ENCODE measurements at regions not wholly inside any gene's neighbourhood (a gene's known extent, or its start where the extent isn't known, plus 50 kb on each side); places are given as distances from the start of the nearest gene placed in this dataset.

DNA sequence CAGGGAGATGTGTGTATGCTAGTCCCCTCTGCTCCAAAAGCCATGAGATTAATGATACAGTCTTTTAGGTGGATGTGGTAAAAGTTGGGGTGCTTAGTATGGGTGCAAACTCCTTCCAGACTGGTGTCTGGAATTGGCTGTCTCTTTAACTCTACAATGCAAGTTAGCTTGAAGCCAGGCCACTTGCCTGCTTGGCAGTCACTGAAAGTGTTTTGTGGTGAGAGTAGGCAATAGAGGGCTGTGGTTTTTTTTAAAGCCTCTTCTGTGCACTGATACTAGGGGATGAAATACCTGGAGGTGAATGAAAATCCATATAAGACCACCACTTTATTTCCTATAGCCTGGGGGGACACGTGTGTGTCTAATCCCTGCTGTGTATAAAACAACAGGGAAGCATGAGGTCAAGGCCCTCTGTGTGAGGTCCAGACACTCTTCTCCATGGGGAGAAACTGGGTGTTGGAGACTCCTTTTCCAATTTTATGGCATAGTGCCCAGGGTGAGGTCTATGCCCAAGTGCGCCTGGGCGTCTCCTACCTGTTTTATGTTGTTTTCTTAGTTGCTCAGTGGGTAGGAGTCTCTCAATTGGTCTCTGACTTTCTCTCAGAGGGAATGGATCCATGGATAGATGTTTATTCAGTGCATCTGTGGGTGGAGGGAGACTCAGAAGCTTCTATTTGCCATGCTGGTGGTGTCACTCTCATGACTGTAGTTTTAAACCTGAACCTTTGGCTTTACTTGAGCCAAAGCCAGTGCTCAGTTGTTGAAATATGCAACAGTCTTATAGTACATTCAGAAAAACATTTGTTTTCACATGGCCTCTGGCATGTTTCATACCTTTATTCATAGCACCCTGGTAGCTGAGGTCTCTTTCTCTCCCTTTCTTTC lies 327.8 kb upstream of the ATP11B start:
- DNase-seq: no peak

DNA sequence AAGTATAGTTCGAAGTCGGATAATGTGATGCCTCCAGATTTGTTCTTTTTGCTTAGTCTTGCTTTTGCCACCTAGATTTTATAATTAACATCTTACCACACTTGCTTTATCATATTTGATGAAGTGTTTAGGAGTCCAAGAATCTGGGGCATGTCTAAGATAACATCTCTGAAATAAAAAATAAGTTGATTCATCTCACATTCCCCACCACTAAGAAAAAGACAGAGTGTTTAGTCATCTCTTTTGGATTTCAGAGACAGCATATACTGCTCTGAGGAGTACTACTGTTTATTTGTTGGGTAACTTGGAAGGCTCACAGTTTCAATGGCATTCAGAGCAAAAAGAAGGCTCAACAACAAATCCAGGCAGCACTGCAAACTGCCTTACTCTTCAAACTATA lies 324.2 kb upstream of the ATP11B start:
- no peak for DNase-seq

DNA sequence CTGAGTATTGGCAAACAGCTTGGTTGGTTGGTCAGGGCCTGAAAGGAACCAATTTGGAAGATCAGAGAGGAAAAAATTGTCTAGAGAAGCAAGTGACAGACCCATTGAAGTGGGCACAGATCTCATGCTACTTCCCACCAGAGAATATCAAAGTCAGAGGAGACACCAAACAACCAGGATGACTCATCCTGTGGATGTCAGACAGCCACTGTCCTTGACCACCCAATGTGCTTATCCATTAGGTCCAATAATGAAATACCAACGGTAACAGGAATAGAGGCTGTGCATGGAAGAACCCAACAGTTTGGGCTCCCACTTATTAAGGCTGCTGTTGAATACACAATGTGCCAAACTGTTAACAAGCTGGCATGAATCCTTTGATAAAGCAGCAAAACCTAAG lies 323.1 kb upstream of the ATP11B start:
- no peak for DNase-seq

DNA sequence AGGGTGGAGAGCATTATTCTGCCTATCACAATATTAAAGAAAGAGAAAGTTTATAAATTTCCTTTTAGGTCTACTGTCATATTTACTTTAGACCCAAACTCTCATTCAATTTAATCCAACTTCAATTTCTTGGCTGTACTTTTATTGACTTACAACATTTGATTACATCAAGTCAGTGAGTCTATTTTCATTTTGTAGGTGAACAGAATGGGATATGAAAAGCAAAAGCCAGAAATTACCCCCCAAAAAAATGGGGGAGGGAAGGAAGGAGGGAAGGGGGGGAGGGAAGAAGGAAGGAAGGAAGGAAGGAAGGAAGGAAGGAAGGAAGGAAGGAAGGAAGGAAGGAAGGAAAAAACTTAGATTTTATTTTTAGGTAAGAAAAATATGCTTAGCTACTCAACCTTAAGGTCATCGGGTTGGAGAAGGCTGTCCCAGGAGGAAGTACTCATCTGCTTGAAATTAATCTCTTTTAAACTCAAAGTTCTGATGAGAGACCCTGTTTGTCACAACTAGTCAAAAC lies 320.1 kb upstream of the ATP11B start:
- DNase-seq: no peak

DNA sequence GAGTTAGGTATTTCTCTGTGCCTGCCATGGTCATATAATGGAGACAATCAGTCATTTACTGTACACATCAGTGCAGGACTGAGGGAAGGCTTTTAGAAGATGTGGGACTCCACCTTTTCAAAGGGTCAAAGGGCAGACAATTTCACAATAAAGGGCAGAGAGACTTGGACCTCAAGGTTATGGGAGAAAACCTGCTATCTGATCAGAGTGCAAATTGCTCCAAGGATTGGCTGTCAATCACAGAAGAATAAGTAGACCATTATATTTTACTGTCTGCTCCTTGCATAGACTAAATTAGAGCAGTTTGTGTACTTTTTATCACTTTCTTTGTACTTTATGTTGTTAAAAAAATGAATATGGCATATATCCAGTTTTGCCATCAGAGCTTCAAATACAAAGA lies 314.9 kb upstream of the ATP11B start:
- no peak for DNase-seq

DNA sequence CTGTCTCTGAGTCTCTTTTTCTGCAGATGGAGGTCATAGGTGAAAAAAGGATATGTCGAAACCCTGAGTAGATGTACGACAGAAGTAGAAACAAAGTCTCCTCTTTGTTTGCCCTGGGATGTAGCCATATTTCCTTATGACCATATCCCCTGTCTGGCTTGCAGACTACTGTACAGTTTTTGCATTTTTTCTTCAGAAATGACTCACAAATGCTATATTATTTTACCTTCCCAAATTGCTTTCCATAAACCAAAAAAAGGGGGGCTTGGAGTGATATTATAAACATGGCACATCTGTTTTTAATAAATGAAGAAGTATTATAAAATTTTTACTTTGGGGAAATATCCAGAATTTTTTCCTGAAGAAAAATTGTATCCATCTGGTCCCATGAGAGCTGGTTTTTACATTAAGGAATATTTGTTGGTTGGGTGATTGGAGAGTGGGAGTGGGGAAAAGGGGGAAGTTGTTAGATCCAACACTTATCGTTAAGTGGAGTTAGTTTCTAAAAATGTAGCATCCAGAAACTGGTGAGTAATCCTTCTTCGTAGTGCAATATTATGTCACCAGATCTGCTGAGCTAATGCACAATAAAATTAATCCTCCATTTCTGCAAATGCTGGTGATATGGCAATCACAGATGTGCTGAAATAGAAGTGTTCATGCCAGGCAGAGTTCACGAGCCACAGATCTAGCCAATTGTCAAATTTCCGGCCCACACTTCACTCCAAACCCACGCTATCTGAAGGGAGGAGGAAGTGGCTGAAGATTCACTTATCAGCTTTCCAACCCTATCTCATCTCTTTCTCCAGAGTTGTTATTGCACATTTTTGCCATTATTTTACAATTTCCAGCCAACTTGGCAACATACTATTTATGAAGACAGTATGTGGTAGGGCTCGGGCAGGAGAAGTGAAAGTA lies 313.6 kb upstream of the ATP11B start:
- DNase-seq: no peak

DNA sequence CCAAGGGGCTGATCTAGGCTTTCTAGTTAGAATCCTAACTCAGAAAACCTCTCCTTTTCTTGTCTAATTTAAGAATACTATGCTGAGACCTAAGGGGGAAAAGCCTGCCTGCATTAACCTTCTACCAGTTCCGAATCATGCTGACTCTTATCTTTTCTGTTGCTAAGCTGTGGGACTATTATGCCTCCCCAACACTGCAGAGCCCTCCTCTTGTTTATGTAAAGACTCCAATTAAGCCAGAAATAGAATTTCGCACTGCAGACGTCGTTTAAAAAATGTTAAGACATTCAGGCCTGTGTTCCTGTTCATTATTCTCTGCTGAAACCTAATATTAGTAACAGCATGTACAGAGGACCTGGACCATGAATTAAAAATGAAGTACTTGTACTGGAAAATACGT lies 310.6 kb upstream of the ATP11B start:
- DNase-seq: no peak

DNA sequence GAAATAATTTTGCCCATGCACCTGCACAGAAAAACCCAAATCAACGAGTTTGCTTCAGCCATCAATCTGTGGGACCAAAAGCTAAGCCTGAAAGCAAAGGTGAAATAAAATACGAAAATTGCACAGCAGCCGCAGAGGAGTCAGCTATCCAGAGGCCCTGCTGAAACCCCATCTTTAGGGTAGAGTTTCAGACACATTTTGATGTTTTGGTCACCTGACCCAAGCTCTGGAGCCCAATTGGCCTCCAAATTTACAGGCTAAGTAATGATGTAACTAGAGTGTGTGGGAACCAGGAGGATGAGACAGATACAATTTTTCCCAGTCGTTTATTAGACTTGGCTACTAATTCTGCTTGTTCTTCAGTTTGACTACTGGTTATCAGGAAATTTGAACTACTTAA lies 308.6 kb upstream of the ATP11B start:
- DNase-seq: no peak

DNA sequence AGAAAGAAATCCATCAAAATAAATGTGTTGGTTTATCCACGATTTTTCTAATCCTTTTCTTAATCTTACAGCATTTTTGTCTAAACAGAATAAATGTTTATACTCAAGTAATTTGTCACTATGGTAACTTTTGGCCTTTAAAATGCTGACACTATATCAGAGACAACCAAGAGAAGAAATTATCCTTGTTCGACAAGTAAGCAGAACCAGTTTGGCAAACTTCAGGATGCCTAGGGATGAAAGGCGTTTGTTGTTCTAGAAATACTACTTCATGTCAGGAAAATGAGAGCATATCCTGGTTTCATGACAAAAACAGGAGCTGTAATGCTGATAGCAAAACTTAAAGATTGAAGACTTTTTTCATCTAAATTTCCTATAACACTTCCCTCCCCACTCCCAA lies 308.0 kb upstream of the ATP11B start:
- DNase-seq: no peak

DNA sequence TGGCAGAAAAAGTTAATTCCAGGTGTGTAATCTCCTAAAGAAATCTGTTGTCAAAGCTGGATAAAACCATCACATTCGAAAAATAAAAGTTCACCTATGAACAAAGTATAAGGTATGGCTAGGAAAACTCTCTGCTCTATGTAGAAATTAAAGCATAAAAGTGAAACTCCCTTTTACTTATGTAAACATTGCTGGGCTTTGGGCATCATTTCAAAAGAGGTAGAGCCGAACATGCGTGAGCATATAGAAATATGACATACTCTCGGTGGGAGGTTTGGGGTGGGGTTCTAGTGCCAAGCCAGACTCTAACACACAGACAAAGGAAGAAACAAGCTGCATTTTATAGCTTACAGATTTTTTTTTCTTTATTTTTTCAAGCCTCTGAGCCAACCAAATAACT lies 306.8 kb upstream of the ATP11B start:
- no peak for DNase-seq

DNA sequence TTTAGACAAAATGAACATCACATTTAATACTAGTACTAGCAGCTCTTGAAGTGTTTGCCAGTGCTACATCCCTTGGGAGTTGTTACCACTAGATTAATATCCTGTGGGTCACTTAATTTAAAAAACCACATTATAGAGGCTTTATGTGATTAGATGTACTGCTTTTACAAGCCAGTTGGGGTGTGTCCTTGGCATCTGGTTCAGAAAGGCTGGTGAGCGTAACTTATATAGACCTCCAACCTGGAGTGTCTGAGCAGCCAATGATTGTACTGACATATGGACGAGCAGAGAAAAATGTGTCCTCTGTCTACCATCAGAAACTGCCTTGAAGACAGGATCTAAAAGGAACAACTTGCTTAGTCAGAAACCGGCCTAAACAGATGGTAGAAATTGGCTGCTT lies 306.2 kb upstream of the ATP11B start:
- no peak for DNase-seq

DNA sequence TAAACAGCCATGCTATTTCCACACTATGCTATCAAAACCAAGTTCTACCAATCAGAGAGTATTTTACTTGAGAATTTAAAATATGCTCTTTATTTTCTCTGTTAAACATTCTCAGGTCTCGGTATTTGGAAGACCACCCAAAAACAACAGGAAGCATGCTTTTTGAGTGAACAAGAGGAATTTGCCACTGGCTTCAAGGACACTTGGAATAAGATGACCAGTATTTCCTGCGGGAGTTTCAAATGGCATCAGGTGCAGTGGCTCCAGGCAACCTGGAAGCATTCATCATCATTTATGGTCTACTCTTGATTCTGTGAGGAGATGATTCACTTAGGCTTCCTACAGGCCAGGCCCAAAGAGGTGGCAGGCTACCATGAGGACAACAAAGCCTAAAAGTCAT lies 305.7 kb upstream of the ATP11B start:
- no peak for DNase-seq

DNA sequence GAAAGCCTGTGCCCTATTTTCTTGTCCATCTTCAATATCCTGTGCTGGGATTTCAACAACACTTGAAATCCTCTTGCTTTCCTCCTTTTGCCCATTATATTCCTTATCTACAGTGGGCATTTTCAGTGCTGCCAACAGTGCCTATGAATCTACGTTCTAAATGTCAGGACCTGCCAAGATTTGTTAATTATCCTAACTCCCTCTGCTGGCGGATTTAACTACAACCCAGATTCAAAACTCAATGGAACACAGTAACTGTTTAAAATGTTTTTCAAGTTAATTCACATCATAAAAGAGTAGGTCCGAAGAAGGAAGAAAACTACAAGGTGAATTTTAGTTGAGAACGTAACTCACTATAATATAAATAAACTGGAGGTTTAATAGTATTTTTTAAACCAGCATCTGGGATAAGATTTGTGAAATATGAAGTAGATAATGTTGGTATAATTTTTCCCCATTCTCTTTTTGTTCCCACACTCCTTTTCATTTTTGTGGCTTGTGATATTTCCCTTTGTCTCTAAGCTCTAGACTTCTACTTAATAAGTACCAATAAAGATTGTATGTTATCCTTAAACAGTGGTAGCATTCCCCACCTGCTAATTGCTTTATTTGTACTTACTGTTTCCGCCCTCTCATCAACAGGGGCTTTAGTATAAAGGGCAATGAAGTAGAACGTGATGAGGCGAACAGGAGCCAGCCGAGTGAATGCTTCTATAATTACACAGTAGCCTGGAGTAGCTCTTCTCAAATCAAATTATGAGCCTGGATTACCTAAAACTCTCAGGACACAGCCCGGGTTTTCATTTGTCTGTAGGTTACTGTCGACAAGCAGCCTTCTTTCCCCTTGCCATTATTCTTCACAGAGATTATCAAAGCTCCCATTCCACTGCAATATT lies 302.5 kb upstream of the ATP11B start:
- DNase-seq: no peak

DNA sequence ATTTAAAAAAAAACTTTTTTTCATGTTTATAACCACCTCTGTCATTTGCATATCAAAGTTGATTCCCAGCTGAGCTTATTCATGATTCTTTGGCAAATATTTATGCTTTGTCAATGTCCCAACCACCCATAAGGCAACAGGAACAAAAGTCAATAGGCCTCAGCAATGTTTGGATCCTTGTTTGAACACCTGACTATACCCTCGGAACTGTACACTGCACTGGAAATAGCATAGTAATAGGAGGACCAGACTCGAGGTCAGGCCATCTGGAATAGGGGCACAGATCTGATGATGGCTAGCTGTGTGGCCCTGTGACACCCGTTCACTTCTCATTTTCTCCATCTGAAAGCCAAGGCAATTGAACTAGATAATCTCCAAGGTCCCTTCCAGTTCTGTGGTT lies 301.7 kb upstream of the ATP11B start:
- no peak for DNase-seq

DNA sequence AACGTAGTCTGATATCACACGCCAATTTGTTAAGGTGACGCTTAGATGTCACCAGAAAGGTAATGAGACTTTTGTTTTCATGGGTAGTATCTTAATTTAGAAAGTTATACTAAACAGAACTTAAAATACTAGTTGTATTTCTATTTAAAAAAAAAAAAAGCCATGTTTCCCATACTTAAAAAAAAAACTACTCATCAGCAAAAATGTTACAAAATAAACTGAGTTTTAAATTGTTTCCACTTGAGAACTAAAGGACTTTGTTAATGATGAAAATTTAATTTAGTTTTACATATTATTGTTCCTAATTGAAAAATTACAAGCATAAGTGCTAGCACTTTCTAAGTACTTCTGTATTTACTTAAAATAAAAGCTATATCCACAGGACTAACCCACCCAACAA lies 300.8 kb upstream of the ATP11B start:
- no peak for DNase-seq

DNA sequence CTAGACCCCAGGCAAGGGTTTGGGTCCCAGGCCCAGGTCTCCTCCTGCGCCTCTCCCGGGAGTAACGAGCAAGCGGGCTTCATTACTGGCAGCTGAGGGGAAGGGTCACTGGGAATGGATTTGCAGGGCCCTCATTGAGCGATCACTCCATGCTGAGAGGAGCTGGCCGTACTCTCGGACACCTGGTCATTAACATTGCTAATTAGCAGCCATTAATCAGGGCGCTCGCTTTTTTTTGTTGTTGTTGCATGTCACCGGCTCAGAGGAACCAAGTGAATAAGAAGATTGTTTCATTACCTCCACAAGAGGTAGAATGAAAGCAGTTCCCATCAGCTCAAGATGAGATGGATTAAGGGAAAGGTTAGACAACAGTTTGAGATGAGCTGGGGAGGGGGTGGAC lies 293.0 kb upstream of the ATP11B start:
- DNase-seq: no peak

DNA sequence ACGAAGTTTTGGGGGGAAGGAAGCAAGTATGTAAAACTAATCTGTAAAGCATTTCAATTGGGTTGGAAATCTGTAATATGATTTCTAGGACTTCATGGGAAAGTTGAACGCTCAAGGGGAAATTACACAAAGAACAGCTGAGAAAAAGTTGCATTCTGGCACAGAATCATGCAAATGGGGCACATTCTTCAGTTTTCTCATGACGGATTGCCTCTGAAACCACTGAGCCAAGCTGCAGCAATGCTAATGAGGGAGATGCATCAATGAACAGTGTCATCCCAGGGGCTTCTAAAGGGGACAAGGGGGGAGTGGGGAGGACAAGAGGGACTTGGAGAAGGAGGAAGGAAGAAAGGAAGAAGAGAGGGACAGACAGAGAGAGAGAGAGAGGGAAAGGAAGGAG lies 291.4 kb upstream of the ATP11B start:
- DNase-seq: no peak

DNA sequence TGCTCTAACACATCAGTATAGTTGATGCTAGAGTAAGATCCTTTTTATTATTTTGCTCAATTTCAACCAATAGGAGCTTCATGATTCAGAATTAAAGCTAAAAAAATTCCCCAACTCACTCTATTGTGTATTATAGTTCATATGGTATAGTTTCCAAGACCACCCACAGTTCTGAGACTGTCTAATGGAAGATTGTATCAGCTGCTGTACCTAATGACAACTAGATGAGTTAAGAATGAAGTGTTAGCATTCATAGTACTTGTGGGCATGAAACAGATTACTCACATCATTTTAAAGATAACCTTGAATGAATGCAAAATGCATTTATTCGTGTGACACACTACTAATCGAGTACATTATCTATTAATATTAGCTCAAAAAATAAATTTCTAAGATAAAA lies 289.9 kb upstream of the ATP11B start:
- DNase-seq: no peak

DNA sequence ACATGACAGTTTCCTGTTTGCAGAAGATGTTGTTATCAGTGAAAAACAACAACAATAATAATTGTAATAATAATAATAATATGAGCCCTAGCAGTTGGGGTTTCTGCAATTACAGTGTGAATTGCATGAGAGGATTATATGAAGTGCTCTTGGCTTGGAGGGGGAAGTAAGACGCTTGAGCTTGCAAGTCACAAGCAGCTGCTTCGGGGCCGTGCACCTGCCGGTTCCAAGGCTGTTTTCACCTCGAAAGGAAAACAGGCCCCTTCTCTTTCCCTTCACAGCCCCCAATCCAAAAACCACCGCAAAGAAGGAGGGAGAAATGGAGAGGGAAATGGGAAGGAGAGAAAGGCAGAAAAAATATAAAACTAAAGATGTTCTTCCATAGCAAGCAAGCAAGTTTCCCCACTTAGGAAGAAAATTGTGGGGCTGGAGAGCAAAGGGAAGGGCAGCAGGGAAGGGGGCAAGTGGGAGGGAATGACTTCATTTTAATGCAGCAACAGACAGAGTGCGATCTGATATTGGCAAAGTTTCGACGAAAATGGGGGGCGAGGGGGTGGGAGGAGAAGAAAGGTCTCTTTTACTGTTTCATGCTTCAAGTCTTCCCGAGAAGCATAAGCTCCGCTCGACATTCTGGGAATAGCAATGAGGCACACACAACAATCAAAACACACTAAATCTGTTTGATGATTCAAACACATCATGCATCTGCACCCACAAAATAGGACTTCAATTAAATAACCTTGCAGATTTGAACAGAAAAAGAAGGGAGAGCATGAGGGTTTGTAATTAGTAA lies 284.2 kb upstream of the ATP11B start:
- DNase-seq: no peak

DNA sequence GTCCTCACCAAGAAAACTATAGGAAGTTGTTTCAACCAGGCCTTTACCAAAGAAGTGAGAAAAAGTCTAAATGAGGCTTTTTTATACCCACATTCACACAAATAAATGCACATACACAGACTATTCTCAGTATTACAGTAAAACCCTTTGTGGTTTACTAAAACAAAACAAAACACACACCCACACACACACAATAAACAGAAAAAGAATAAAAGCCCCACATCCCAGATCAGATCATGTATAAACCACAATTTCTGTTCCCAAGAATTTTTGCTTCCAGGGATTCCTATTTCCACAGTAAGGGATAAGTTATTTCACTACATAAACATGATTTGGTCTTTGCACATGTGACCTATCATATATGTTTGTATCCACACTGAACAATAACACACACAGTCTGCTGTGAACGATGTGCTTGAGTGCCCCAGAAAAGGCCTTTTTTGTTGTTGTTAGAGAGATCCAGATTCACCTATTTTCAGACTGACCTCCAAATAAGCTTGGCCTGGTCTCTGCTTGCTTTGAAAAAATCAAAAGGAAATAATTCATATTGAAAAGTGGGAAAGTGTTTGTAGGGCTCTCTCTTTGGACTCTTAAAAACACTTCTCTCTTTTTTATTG lies 283.4 kb upstream of the ATP11B start:
- DNase-seq: no peak
